GM18498 (cell line): ENCODE measurements at regions not wholly inside any gene's neighbourhood (a gene's known extent, or its start where the extent isn't known, plus 50 kb on each side); places are given as distances from the start of the nearest gene placed in this dataset.
"Not testable (repeated sequence)": the region's sequence is repeated elsewhere in the genome, so short reads cannot be mapped to it uniquely, and the experiment has no call there.

ENCODE experiments used
- ATAC-seq: cut with Tn5 transposase; IDR thresholded peaks from one replicate; pipeline ENCODE4 v1.9.1; 2021; ENCODE audit warnings: mild to moderate bottlenecking, moderate library complexity; ENCODE audit not compliant: unreplicated experiment

GRCh38 chr20:52446421-52447224, 255.0 kb upstream of the ZFP64 start:
- no peak for ATAC-seq

GRCh38 chr20:52444455-52444854, 252.9 kb upstream of the ZFP64 start:
- no peak for ATAC-seq

GRCh38 chr20:52443874-52444273, 252.3 kb upstream of the ZFP64 start:
- ATAC-seq: no peak

GRCh38 chr20:52441710-52442109, 250.1 kb upstream of the ZFP64 start:
- ATAC-seq: no peak

GRCh38 chr20:52439375-52439774, 247.8 kb upstream of the ZFP64 start:
- ATAC-seq: no peak

GRCh38 chr20:52438326-52438963, 246.9 kb upstream of the ZFP64 start:
- no peak for ATAC-seq

GRCh38 chr20:52434453-52434852, 242.9 kb upstream of the ZFP64 start:
- no peak for ATAC-seq

- no peak for ATAC-seq
Observed at GRCh38 chr20:52434041-52434425, 242.5 kb upstream of the ZFP64 start.

GRCh38 chr20:52433326-52434040, 241.9 kb upstream of the ZFP64 start:
- ATAC-seq: no peak

GRCh38 chr20:52432740-52433139, 241.2 kb upstream of the ZFP64 start:
- ATAC-seq: no peak

- no peak for ATAC-seq
Observed at GRCh38 chr20:52429029-52429428, 237.4 kb upstream of the ZFP64 start.

GRCh38 chr20:52427960-52428359, 236.4 kb upstream of the ZFP64 start:
- no peak for ATAC-seq

GRCh38 chr20:52426856-52427255, 235.3 kb upstream of the ZFP64 start:
- ATAC-seq: no peak

GRCh38 chr20:52425701-52426100, 234.1 kb upstream of the ZFP64 start:
- ATAC-seq: no peak

- no peak for ATAC-seq
Observed at GRCh38 chr20:52425253-52425652, 233.7 kb upstream of the ZFP64 start.

- not testable (repeated sequence) for ATAC-seq
Observed at GRCh38 chr20:52424357-52424942, 232.9 kb upstream of the ZFP64 start.

GRCh38 chr20:52423536-52424140, 232.1 kb upstream of the ZFP64 start:
- not testable (repeated sequence) for ATAC-seq

GRCh38 chr20:52422574-52423336, 231.2 kb upstream of the ZFP64 start:
- no peak for ATAC-seq

- no peak for ATAC-seq
Observed at GRCh38 chr20:52420805-52421204, 229.2 kb upstream of the ZFP64 start.

GRCh38 chr20:52419205-52419604, 227.6 kb upstream of the ZFP64 start:
- ATAC-seq: no peak
